A549 (cell line): ENCODE measurements at regions not wholly inside any gene's neighbourhood (a gene's known extent, or its start where the extent isn't known, plus 50 kb on each side); places are given as distances from the start of the nearest gene placed in this dataset.

Experiments
- ATAC-seq, 2 experiments: fragments of 200-7000 bp in 1 of 2; fragments of >200 bp in 1 of 2; cut with Nextera tagmentation in 1 of 2; cut with Tn5 transposase in 1 of 2; 3 replicates each; pipeline versions ENCODE4 v1.8.0 to v1.9.1; 2018 to 2020; ENCODE audit warnings: mild to moderate bottlenecking in 1 of 2, moderate library complexity in 1 of 2
- CTCF ChIA-PET: fragments of 300-600 bp; sonication (Branson Sonifier 250); formaldehyde crosslinking; extraction: SDS; loops from one replicate; lab custom pipeline; 2021; ENCODE audit warnings: antibody characterized with exemption, inconsistent platforms; lab: Yijun Ruan, JAX
- POLR2A ChIA-PET: fragments of 350-600 bp; formaldehyde crosslinking; extraction: SDS; loops from one replicate; lab custom pipeline; 2021; ENCODE audit warnings: antibody characterized with exemption, inconsistent platforms; lab: Yijun Ruan, JAX
- DNase-seq, 2 experiments: peaks; one replicate each; pipeline versions ENCODE4 v3.0.0 to v3.0.0-alpha.2; 2011 to 2016; ENCODE audit warnings: low read depth in 1 of 2, low spot score in 1 of 2
- FAIRE-seq: peaks from 2 replicates; lab custom pipeline; 2011; peaks lifted over from hg19 to GRCh38; lab: Jason Lieb, UNC
- H3K27ac ChIP-seq, 2 experiments: fragments of >200 bp; sonication (Bioruptor Twin); formaldehyde crosslinking; 3 replicates each; pipeline ENCODE4 v1.5.1; 2016 to 2017
- H3K4me1 ChIP-seq: fragments of >200 bp; sonication (Bioruptor Twin); formaldehyde crosslinking; 3 replicates; pipeline ENCODE4 v1.6.1; 2016
- H3K4me2 ChIP-seq: fragments of >200 bp; sonication (Bioruptor Twin); formaldehyde crosslinking; 3 replicates; pipeline ENCODE4 v1.6.1; 2016
- H3K4me3 ChIP-seq: fragments of >200 bp; sonication (Bioruptor Twin); formaldehyde crosslinking; 3 replicates; pipeline ENCODE4 v1.5.1; 2016
- H3K9me3 ChIP-seq: fragments of >200 bp; sonication (Bioruptor Twin); formaldehyde crosslinking; 3 replicates; pipeline ENCODE4 v1.6.1; 2016
- BCL3 ChIP-seq: fragments of >200 bp; sonication (Bioruptor Twin); formaldehyde crosslinking; IDR thresholded peaks from 3 replicates; pipeline ENCODE4 v1.6.1; 2016
- CHD4 ChIP-seq: fragments of 200-600 bp; sonication (generic); IDR thresholded peaks from 2 replicates; pipeline ENCODE4 v1.6.1; 2016; ENCODE audit warnings: antibody characterized with exemption, mild to moderate bottlenecking, borderline replicate concordance
- CTCF ChIP-seq: fragments of >200 bp; sonication (Bioruptor Twin); formaldehyde crosslinking; IDR thresholded peaks from 3 replicates; pipeline ENCODE4 v1.5.1; 2016
- E2F6 ChIP-seq: IDR thresholded peaks from 2 replicates; pipeline ENCODE4 v1.6.1; 2012; ENCODE audit warnings: low read depth, borderline replicate concordance
- EHMT2 ChIP-seq: fragments of 200-600 bp; sonication (generic); IDR thresholded peaks from 2 replicates; pipeline ENCODE4 v1.6.1; 2016; ENCODE audit warnings: antibody characterized with exemption, low read depth, mild to moderate bottlenecking, moderate library complexity
- EP300 ChIP-seq, 2 experiments: fragments of >200 bp; sonication (Bioruptor Twin); formaldehyde crosslinking; IDR thresholded peaks; 2 replicates in 1 of 2; 3 replicates in 1 of 2; pipeline ENCODE4 v1.6.1; 2016 to 2017
- ESRRA ChIP-seq: fragments of 150-350 bp; IDR thresholded peaks from 2 replicates; pipeline ENCODE4 v1.6.1; 2014; ENCODE audit warnings: mild to moderate bottlenecking, low read length, borderline replicate concordance
- FOXS1 ChIP-seq: fragments of 250-450 bp; sonication (Bioruptor Pico); IDR thresholded peaks from 2 replicates; pipeline ENCODE4 v1.5.0; 2020; ENCODE audit warnings: mild to moderate bottlenecking, moderate library complexity
- HDAC2 ChIP-seq: fragments of 200-600 bp; sonication (generic); IDR thresholded peaks from 2 replicates; pipeline ENCODE4 v1.6.1; 2016
- HOXB5 ChIP-seq: fragments of 250-450 bp; sonication (Bioruptor Pico); IDR thresholded peaks from 2 replicates; pipeline ENCODE4 v1.5.0; 2020; ENCODE audit warnings: mild to moderate bottlenecking, moderate library complexity
- KDM5A ChIP-seq: fragments of 200-600 bp; sonication (generic); IDR thresholded peaks from 2 replicates; pipeline ENCODE4 v1.6.1; 2016; ENCODE audit warnings: antibody characterized with exemption, mild to moderate bottlenecking
- NFE2L2 ChIP-seq: fragments of 150-350 bp; conservative IDR thresholded peaks from 2 replicates; pipeline ENCODE4 v1.6.1; 2014; ENCODE audit warnings: low read length
- PHF8 ChIP-seq: fragments of 200-600 bp; sonication (generic); IDR thresholded peaks from 2 replicates; pipeline ENCODE4 v1.6.1; 2016; ENCODE audit warnings: low read depth, mild to moderate bottlenecking, antibody characterized with exemption, moderate library complexity, borderline replicate concordance
- RAD21 ChIP-seq, 2 experiments: fragments of >200 bp in 1 of 2; sonication (Bioruptor Twin) in 1 of 2; formaldehyde crosslinking in 1 of 2; IDR thresholded peaks in 1 of 2; conservative IDR thresholded peaks in 1 of 2; 2 replicates in 1 of 2; 3 replicates in 1 of 2; pipeline ENCODE4 v1.6.1; 2012 to 2018; ENCODE audit warnings: inconsistent platforms in 1 of 2
- RARB ChIP-seq: fragments of 250-450 bp; sonication (Bioruptor Pico); IDR thresholded peaks from 2 replicates; pipeline ENCODE4 v1.8.0; 2021; ENCODE audit warnings: mild to moderate bottlenecking, moderate library complexity
- RCOR1 ChIP-seq: fragments of 150-350 bp; IDR thresholded peaks from 2 replicates; pipeline ENCODE4 v1.6.1; 2014; ENCODE audit warnings: antibody characterized with exemption, low read length, low read depth
- RNF2 ChIP-seq: fragments of 200-600 bp; sonication (generic); IDR thresholded peaks from 2 replicates; pipeline ENCODE4 v1.6.1; 2016; ENCODE audit warnings: low read depth, mild to moderate bottlenecking, antibody characterized with exemption, moderate library complexity, borderline replicate concordance
- TFCP2L1 ChIP-seq: fragments of 250-450 bp; sonication (Bioruptor Pico); IDR thresholded peaks from 2 replicates; pipeline ENCODE4 v1.5.0; 2021; ENCODE audit warnings: mild to moderate bottlenecking
- TP53 ChIP-seq: fragments of 250-450 bp; sonication (Bioruptor Pico); IDR thresholded peaks from 2 replicates; pipeline ENCODE4 v1.5.0; 2021; ENCODE audit warnings: mild to moderate bottlenecking, moderate library complexity
- USF2 ChIP-seq: fragments of 450-650 bp; IDR thresholded peaks from 2 replicates; pipeline ENCODE4 v1.6.1; 2014; ENCODE audit warnings: antibody characterized with exemption
- WGBS: methylation state at CpG from one replicate; pipeline ENCODE4 v1.1.6; 2017; ENCODE audit errors: missing lambda C conversion rate; 5-methylcytosine and 5-hydroxymethylcytosine counted together

- ChIA-PET POLR2A (no interaction called here), CTCF (interaction anchor here (4.5 kb wide), 1 partner anchor 14 kb away, joined by 17 read pairs; no protein-coding TSS in a partner anchor)
- Histone ChIP-seq H3K4me1 (peaks cover 8% of the 10 kb centered on the region; the same call in 2 of the 3 replicates), H3K9me3 (no peaks in the 10 kb centered on the region), H3K4me2 (no peak overlapping the region)
- WGBS = 91% methylated on average over 10 of the region's 10 CpGs
- ATAC-seq = no peak; a peak in 1 of 6 replicates
- DNase-seq = no peak
- TF ChIP-seq EHMT2 (no peak), NFE2L2 (no peak), TP53 (CRISPR knock-in tag) (no peak), USF2 (no peak), CTCF (no peak), PHF8 (no peak), FOXS1 (CRISPR knock-in tag) (no peak), BCL3 (no peak), E2F6 (no peak), RARB (CRISPR knock-in tag) (no peak), HOXB5 (no peak), CHD4 (no peak), KDM5A (no peak), TFCP2L1 (CRISPR knock-in tag) (no peak), RNF2 (no peak), HDAC2 (no peak), RAD21 (conservative IDR thresholded peaks at IDR 0.05 in 1 of 2, IDR thresholded peaks at IDR 0.05 in 1 of 2) (no peak), RCOR1 (no peak)
- TF ChIP-seq, all 56 proteins: peak for 0
- no peak for FAIRE-seq
- H3K4me3 ChIP-seq = no peak overlapping the region
- peak overlapping the region in 1 of 2 experiments; percentile 36; a peak in 1 of 6 replicates for H3K27ac ChIP-seq
These were observed 98.9 kb upstream of the ZNF217 start for GRCh38 chr20:53692465-53693067.

GRCh38 chr20:53691811-53692192 lies 98.2 kb upstream of the ZNF217 start:
- peak in 1 of 2 experiments; percentile 30; a peak in 1 of 6 replicates for ATAC-seq
- Histone ChIP-seq H3K4me2 (peak overlapping the region; percentile 17; the same call in 1 of the 3 replicates), H3K27ac (peak overlapping the region; percentile 28 to 36; a peak in 4 of 6 replicates), H3K4me3 (no peak overlapping the region), H3K9me3 (no peaks in the 10 kb centered on the region), H3K4me1 (peaks cover 8% of the 10 kb centered on the region; the same call in 2 of the 3 replicates)
- POLR2A ChIA-PET = no interaction called here
- no peak for TF ChIP-seq ESRRA
- no peak for TF ChIP-seq USF2
- no peak for TF ChIP-seq RARB (CRISPR knock-in tag)
- no peak for TF ChIP-seq HDAC2
- no peak for TF ChIP-seq EP300 (IDR thresholded peaks at IDR 0.05)
- TF ChIP-seq CHD4 = no peak
- CTCF ChIA-PET = interaction anchor here (1.2 to 4.5 kb wide), 2 partner anchors 11 to 13 kb away, joined by 3 to 17 read pairs; no protein-coding TSS in a partner anchor
- WGBS = 90% methylated on average over 1 of the region's 1 CpG
- DNase-seq = no peak
- no peak for FAIRE-seq
